T-cell (primary cell): ENCODE measurements at regions not wholly inside any gene's neighbourhood (a gene's known extent, or its start where the extent isn't known, plus 50 kb on each side); places are given as distances from the start of the nearest gene placed in this dataset.

Experiments
- ATAC-seq, 4 experiments: fragments of 200-7000 bp in 3 of 4; fragments of 150-1000 bp in 1 of 4; cut with Tn5 transposase; replicated peaks in 1 of 4; 1 replicate in 3 of 4; 2 replicates in 1 of 4; pipeline ENCODE4 v1.10.0; 2021; ENCODE audit warnings: moderate library complexity in 3 of 4, mild to moderate bottlenecking in 2 of 4, moderate number of reproducible peaks in 1 of 4
- CTCF ChIA-PET, 2 donors: fragments of 300-600 bp; sonication (Branson Sonifier 250); formaldehyde crosslinking; loops; one replicate each; lab custom pipeline; 2022; ENCODE audit warnings: antibody characterized with exemption in 2 of 2; lab: Charles Lee
- POLR2A ChIA-PET, 2 donors: fragments of 300-600 bp; sonication (Branson Sonifier 250); formaldehyde crosslinking; loops; one replicate each; lab custom pipeline; 2022; ENCODE audit warnings: antibody characterized with exemption in 2 of 2; lab: Charles Lee
- DNase-seq, 35 experiments: peaks; one replicate each; pipeline versions ENCODE4 v3.0.0 to v3.0.0-alpha.2; 2013 to 2023
- H3K27ac ChIP-seq: one replicate; pipeline ENCODE4 v1.5.1; 2013; ENCODE audit warnings: low read length
- H3K27me3 ChIP-seq, 2 experiments: replicated peaks in 1 of 2; 1 replicate in 1 of 2; 2 replicates in 1 of 2; pipeline versions ENCODE4 v1.6.1 to v1.7.0; 2013; ENCODE audit warnings: low read length in 1 of 2, mixed read lengths in 1 of 2; ENCODE audit not compliant: control insufficient read depth in 2 of 2, insufficient read depth in 2 of 2; ENCODE audit errors: extremely low read depth in 1 of 2
- H3K36me3 ChIP-seq, 2 donors: 1 replicate in 1 of 2; 2 replicates in 1 of 2; pipeline versions ENCODE4 v1.6.1 to v1.7.0; 2013; ENCODE audit warnings: low read length in 1 of 2; ENCODE audit not compliant: control insufficient read depth in 2 of 2, insufficient read depth in 1 of 2; ENCODE audit errors: extremely low read depth in 1 of 2
- H3K4me1 ChIP-seq, 2 experiments: 1 replicate in 1 of 2; 2 replicates in 1 of 2; pipeline versions ENCODE4 v1.6.1 to v1.7.0; 2013; ENCODE audit warnings: low read length in 2 of 2, mixed read lengths in 1 of 2; ENCODE audit not compliant: insufficient read depth in 2 of 2, control insufficient read depth in 1 of 2; ENCODE audit errors: extremely low read depth in 1 of 2
- H3K4me3 ChIP-seq, 2 donors: 1 replicate in 1 of 2; 2 replicates in 1 of 2; pipeline versions ENCODE4 v1.5.1 to v1.7.0; 2013; ENCODE audit warnings: mild to moderate bottlenecking in 2 of 2, low read length in 1 of 2, moderate library complexity in 1 of 2; ENCODE audit not compliant: control insufficient read depth in 1 of 2; ENCODE audit errors: extremely low read depth in 1 of 2
- H3K9me3 ChIP-seq: 2 replicates; pipeline ENCODE4 v1.7.0; 2013
- H3K27ac Mint-ChIP-seq, 2 donors: one replicate each; pipeline ENCODE4 v1.8.0; 2020 to 2021; ENCODE audit warnings: mild to moderate bottlenecking in 2 of 2, mixed read lengths in 2 of 2
- H3K27me3 Mint-ChIP-seq, 2 donors: one replicate each; pipeline ENCODE4 v1.8.0; 2021 to 2022; ENCODE audit warnings: mixed read lengths in 2 of 2
- H3K36me3 Mint-ChIP-seq: one replicate; pipeline ENCODE4 v1.8.0; 2021; ENCODE audit warnings: mixed read lengths
- H3K4me1 Mint-ChIP-seq, 3 donors: one replicate each; pipeline ENCODE4 v1.8.0; 2020 to 2022; ENCODE audit warnings: mixed read lengths in 3 of 3, mild to moderate bottlenecking in 1 of 3
- H3K4me3 Mint-ChIP-seq, 3 donors: one replicate each; pipeline ENCODE4 v1.8.0; 2020 to 2022; ENCODE audit warnings: mild to moderate bottlenecking in 3 of 3, mixed read lengths in 3 of 3, moderate library complexity in 3 of 3
- H3K9me3 Mint-ChIP-seq, 3 donors: one replicate each; pipeline ENCODE4 v1.8.0; 2020 to 2022; ENCODE audit warnings: mixed read lengths in 3 of 3
- WGBS: methylation state at CpG from one replicate; pipeline ENCODE4 v1.1.5; 2013; ENCODE audit warnings: missing lambda C conversion rate; ENCODE audit not compliant: insufficient coverage; 5-methylcytosine and 5-hydroxymethylcytosine counted together

DNA sequence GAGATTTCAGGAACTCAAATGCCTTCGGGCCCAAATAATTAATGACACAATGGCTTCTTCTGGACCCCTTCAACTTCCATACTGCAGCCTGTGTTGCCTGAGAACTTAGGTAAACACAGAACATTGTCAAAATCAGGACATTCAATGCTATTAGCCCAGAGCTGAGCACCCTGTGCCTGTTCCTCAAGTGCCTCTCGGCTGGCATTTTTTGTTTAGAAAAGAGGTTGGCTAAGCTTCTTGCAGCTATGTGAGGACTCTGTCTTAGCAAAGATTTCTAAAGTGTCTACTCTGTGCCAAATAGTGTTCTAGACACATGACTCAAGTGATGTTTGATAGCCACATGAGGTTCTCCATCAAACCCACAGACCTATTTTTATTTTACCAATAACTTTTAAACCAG, 289.3 kb upstream of the ARID1B start:
- Mint-ChIP-seq H3K27ac (no peak overlapping the region), H3K4me3 (no peak overlapping the region), H3K4me1 (no peaks in the 10 kb centered on the region), H3K36me3 (no peaks in the 10 kb centered on the region), H3K27me3 (no peaks in the 10 kb centered on the region), H3K9me3 (peaks cover 0 to 4% (median 0%) of the 10 kb centered on the region in 3 donors)
- peaks cover 0 to 6% of the 10 kb centered on the region in 2 experiments for H3K27me3 ChIP-seq
- H3K4me3 ChIP-seq = no peak overlapping the region
- POLR2A ChIA-PET = no interaction called here
- H3K27ac ChIP-seq = no peak overlapping the region
- no peaks in the 10 kb centered on the region for H3K36me3 ChIP-seq
- CTCF ChIA-PET = no interaction called here
- 100% methylated on average over 1 of the region's 2 CpGs for WGBS
- H3K9me3 ChIP-seq = no peaks in the 10 kb centered on the region
- no peaks in the 10 kb centered on the region for H3K4me1 ChIP-seq
- no peak for DNase-seq
- ATAC-seq = no peak

DNA sequence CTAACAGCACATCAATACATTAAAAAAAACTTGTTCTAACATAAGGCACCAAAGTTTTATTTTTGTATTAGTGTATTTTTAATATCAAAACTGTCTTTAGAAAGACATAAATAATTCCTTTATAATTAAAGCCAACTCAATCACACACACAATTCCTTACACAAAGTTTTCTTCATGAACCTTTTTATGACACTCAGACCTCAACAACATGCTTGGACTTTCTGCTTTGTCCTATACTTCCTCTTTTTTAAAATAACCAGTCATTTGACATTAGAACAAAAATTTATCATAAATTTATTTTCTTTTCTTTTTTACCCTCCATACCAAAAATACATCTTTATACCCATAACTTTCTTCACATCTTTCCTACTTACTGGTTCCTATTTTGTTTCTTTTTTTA, 292.0 kb upstream of the ARID1B start:
- Histone ChIP-seq H3K27ac (no peak overlapping the region), H3K4me3 (no peak overlapping the region), H3K4me1 (no peaks in the 10 kb centered on the region), H3K9me3 (no peaks in the 10 kb centered on the region), H3K27me3 (no peaks in the 10 kb centered on the region), H3K36me3 (no peaks in the 10 kb centered on the region)
- DNase-seq (no peak), ATAC-seq (no peak)
- H3K9me3 Mint-ChIP-seq = peaks cover 0 to 4% (median 3%) of the 10 kb centered on the region in 3 donors
- no peaks in the 10 kb centered on the region for H3K4me1 Mint-ChIP-seq
- no peaks in the 10 kb centered on the region for H3K27me3 Mint-ChIP-seq
- H3K4me3 Mint-ChIP-seq = no peak overlapping the region
- POLR2A ChIA-PET = no interaction called here
- H3K36me3 Mint-ChIP-seq = no peaks in the 10 kb centered on the region
- H3K27ac Mint-ChIP-seq = no peak overlapping the region
- CTCF ChIA-PET = no interaction called here

DNA sequence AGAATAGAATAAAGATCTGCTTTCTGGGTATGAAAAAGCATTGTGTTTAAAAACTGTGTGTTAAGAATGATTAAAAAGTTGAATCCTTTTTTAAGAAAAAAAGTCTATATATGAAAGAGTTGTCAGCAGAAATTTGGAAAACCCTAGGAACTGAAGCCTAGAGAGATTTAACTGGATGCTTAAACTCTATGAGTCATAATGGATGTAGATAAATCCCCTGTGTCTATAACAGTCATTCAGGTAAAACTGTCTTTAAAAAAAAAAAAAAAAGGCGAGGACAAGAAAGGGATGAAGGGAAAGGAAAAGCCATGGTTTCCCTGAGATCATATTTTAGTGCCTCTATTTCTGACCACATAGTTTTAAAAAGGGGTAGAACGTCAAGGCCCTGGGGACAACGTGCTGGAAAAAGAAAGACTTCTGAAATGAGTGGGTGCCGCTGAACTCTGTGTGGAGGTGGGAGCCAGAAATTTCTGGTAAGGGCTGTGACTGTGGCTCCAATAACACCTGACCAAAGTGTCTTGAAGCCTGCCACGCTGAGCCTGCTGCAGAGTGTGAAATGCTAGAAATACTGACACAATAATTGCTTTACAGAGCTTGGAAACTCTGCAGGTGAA, 302.6 kb upstream of the ARID1B start:
- H3K9me3 Mint-ChIP-seq = peaks cover 0 to 4% (median 0%) of the 10 kb centered on the region in 3 donors
- H3K4me1 ChIP-seq = no peaks in the 10 kb centered on the region
- H3K4me3 Mint-ChIP-seq = no peak overlapping the region
- ChIA-PET CTCF (no interaction called here), POLR2A (no interaction called here)
- no peak for ATAC-seq
- H3K36me3 ChIP-seq = no peaks in the 10 kb centered on the region
- H3K27me3 ChIP-seq = no peaks in the 10 kb centered on the region
- H3K27ac Mint-ChIP-seq = no peak overlapping the region
- H3K27me3 Mint-ChIP-seq = peaks cover 0 to 3% of the 10 kb centered on the region in 2 donors
- H3K36me3 Mint-ChIP-seq = no peaks in the 10 kb centered on the region
- H3K4me1 Mint-ChIP-seq = peaks cover 0 to 14% (median 7%) of the 10 kb centered on the region in 3 donors
- no peak overlapping the region for H3K27ac ChIP-seq
- no peaks in the 10 kb centered on the region for H3K9me3 ChIP-seq
- DNase-seq = no peak
- H3K4me3 ChIP-seq = no peak overlapping the region
- WGBS = 51% methylated on average over 4 of the region's 5 CpGs

DNA sequence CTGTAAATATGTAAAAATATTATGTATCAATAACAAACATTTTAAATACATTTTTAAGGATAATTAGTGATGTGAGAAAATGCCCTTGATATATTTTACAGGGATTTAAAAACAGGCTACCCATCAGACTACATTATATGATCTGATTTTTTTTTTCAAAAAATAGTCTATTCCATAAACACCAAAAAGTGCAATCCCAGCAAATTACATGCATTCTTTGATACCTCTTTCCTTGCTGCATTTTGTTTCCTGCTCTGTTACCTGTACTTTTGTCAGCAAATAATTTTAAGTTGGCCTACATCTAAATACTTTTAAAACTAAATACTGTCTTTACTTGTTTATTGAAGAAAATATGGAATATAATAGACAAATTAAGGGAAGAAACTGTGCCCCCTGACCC, 306.2 kb upstream of the ARID1B start:
- POLR2A ChIA-PET = no interaction called here
- DNase-seq (no peak), ATAC-seq (no peak)
- Histone ChIP-seq H3K27me3 (no peaks in the 10 kb centered on the region), H3K9me3 (no peaks in the 10 kb centered on the region), H3K4me1 (no peaks in the 10 kb centered on the region), H3K36me3 (no peaks in the 10 kb centered on the region), H3K4me3 (no peak overlapping the region), H3K27ac (no peak overlapping the region)
- Mint-ChIP-seq H3K4me1 (peaks cover 0 to 14% (median 7%) of the 10 kb centered on the region in 3 donors), H3K27me3 (peaks cover 3 to 4% of the 10 kb centered on the region in 2 donors), H3K36me3 (no peaks in the 10 kb centered on the region), H3K9me3 (peaks cover 0 to 7% (median 4%) of the 10 kb centered on the region in 3 donors), H3K4me3 (no peak overlapping the region), H3K27ac (no peak overlapping the region)
- CTCF ChIA-PET = no interaction called here

DNA sequence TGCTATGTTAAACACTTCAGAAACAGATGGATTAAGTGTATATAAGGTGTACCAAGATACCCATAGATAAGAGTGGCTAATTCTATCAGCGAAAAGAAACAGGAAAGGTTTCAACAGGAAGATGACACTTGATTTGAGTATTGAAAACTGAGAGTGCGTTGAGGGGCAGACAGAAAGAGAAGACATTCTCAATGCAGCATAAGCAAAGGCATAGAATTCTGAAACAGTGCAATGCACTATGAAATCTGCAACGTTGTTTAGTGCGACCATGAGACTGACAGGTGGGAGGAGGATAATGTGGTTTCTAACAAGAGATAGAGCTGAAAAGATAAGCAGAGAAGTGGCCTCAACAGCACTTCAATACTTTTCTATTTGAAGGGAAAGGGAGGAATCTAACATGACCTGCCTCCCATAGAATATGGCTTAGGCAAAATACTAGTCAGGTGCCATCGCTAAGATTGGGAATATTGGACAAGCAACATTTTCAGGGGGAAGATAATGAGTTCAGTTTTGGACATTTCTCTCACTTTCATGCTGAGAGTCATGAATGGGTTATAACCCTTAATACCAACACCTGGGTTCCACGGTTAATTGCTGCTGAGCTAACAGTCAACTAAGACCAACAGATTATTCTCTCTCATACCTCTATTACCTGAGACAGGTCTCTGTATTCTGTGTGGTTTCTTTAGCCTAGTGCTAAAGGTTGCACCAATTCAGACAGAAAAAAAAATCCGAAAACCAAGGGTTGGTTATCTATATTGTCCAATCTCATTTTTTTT, 312.9 kb upstream of the ARID1B start:
- no peak overlapping the region for H3K27ac ChIP-seq
- Mint-ChIP-seq H3K9me3 (peaks cover 0 to 9% (median 0%) of the 10 kb centered on the region in 3 donors), H3K36me3 (no peaks in the 10 kb centered on the region), H3K4me3 (no peak overlapping the region), H3K27ac (no peak overlapping the region), H3K27me3 (peaks cover 8 to 14% of the 10 kb centered on the region in 2 donors), H3K4me1 (peaks cover 0 to 7% (median 5%) of the 10 kb centered on the region in 3 donors)
- no peaks in the 10 kb centered on the region for H3K4me1 ChIP-seq
- H3K4me3 ChIP-seq = no peak overlapping the region
- WGBS = 17% methylated on average over 3 of the region's 7 CpGs
- H3K36me3 ChIP-seq = no peaks in the 10 kb centered on the region
- ChIA-PET POLR2A (no interaction called here), CTCF (no interaction called here)
- no peaks in the 10 kb centered on the region for H3K9me3 ChIP-seq
- DNase-seq (no peak), ATAC-seq (no peak)
- H3K27me3 ChIP-seq = no peaks in the 10 kb centered on the region

DNA sequence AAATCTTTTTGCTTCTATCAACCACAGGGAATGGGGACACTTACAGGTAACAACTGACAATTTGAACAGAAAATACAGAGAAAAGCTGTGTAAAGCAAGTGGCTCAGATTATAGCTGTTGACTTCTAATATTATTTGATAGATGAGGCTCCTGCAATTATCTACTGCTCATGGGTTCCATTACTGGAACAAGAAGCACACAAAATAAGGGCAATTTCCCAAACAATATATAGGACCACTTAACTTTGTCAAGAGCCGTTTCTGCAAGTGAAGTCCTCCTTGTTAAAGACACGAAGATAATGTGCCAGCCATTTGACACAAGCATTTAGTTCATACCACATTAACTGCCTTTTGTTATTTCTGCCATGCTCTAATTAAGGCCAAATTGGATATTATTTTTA, 315.5 kb upstream of the ARID1B start:
- Histone ChIP-seq H3K9me3 (no peaks in the 10 kb centered on the region), H3K4me1 (no peaks in the 10 kb centered on the region), H3K27ac (no peak overlapping the region), H3K4me3 (no peak overlapping the region), H3K27me3 (no peaks in the 10 kb centered on the region), H3K36me3 (no peaks in the 10 kb centered on the region)
- ATAC-seq (no peak), DNase-seq (no peak)
- WGBS = 90% methylated on average over 2 of the region's 2 CpGs
- no peaks in the 10 kb centered on the region for H3K36me3 Mint-ChIP-seq
- H3K4me3 Mint-ChIP-seq = no peak overlapping the region
- peaks cover 8 to 10% of the 10 kb centered on the region in 2 donors for H3K27me3 Mint-ChIP-seq
- no peak overlapping the region for H3K27ac Mint-ChIP-seq
- CTCF ChIA-PET = no interaction called here
- H3K9me3 Mint-ChIP-seq = peaks cover 0 to 5% (median 0%) of the 10 kb centered on the region in 3 donors
- POLR2A ChIA-PET = no interaction called here
- peaks cover 0 to 7% (median 5%) of the 10 kb centered on the region in 3 donors for H3K4me1 Mint-ChIP-seq
